SK-N-SH treated with all-trans-retinoic acid at 6 μM for 48 hours (cell line): ENCODE measurements at regions not wholly inside any gene's neighbourhood (a gene's known extent, or its start where the extent isn't known, plus 50 kb on each side); places are given as distances from the start of the nearest gene placed in this dataset.

Source experiments
- ATAC-seq: fragments of 200-7000 bp; cut with Tn5 transposase; 3 replicates; pipeline ENCODE4 v1.9.1; 2020; ENCODE audit warnings: mild to moderate bottlenecking, moderate library complexity
- ARNTL ChIP-seq: fragments of 450-650 bp; formaldehyde crosslinking; IDR thresholded peaks from 2 replicates; pipeline ENCODE4 v1.5.0; 2020; ENCODE audit warnings: low read depth, mild to moderate bottlenecking, moderate library complexity, borderline replicate concordance
- BACH2 ChIP-seq: fragments of 250-450 bp; sonication (Bioruptor Pico); IDR thresholded peaks from 2 replicates; pipeline ENCODE4 v1.9.0; 2021; ENCODE audit warnings: mild to moderate bottlenecking, borderline replicate concordance
- CSDC2 ChIP-seq: fragments of 250-450 bp; sonication (Bioruptor Pico); IDR thresholded peaks from 2 replicates; pipeline ENCODE4 v1.5.0; 2020; ENCODE audit warnings: mild to moderate bottlenecking, moderate library complexity
- CSRNP3 ChIP-seq: fragments of 250-450 bp; sonication (Bioruptor Pico); IDR thresholded peaks from 2 replicates; pipeline ENCODE4 v1.5.1; 2021; ENCODE audit warnings: mild to moderate bottlenecking, moderate library complexity
- ESRRG ChIP-seq: fragments of 250-450 bp; sonication (Bioruptor Pico); IDR thresholded peaks from 2 replicates; pipeline ENCODE4 v1.6.1; 2021; ENCODE audit warnings: mild to moderate bottlenecking
- GLIS3 ChIP-seq: fragments of 250-450 bp; sonication (Bioruptor Pico); IDR thresholded peaks from 2 replicates; pipeline ENCODE4 v1.5.0; 2020; ENCODE audit warnings: mild to moderate bottlenecking, moderate library complexity
- ISL1 ChIP-seq: fragments of 250-450 bp; sonication (Bioruptor Pico); IDR thresholded peaks from 2 replicates; pipeline ENCODE4 v2.1.2; 2022; ENCODE audit warnings: mild to moderate bottlenecking, moderate library complexity
- POU6F1 ChIP-seq: fragments of 250-450 bp; sonication (Bioruptor Pico); IDR thresholded peaks from 2 replicates; pipeline ENCODE4 v1.8.0; 2021; ENCODE audit warnings: low read depth, mild to moderate bottlenecking, moderate library complexity, borderline replicate concordance
- RARB ChIP-seq: fragments of 250-450 bp; sonication (Bioruptor Pico); IDR thresholded peaks from 2 replicates; pipeline ENCODE4 v1.8.0; 2021; ENCODE audit warnings: mild to moderate bottlenecking, moderate library complexity
- SNAI2 ChIP-seq: fragments of 250-450 bp; sonication (Bioruptor Pico); IDR thresholded peaks from 2 replicates; pipeline ENCODE4 v1.5.0; 2020; ENCODE audit warnings: mild to moderate bottlenecking, moderate library complexity
- TCF4 ChIP-seq: fragments of 250-450 bp; sonication (Bioruptor Pico); IDR thresholded peaks from 2 replicates; pipeline ENCODE4 v1.8.0; 2021; ENCODE audit warnings: mild to moderate bottlenecking, moderate library complexity, borderline replicate concordance
- TOX ChIP-seq: fragments of 250-450 bp; sonication (Bioruptor Pico); IDR thresholded peaks from 2 replicates; pipeline ENCODE4 v1.8.0; 2021; ENCODE audit warnings: mild to moderate bottlenecking, moderate library complexity, borderline replicate concordance
- TSHZ2 ChIP-seq: fragments of 250-450 bp; sonication (Bioruptor Pico); IDR thresholded peaks from 2 replicates; pipeline ENCODE4 v1.5.0; 2020; ENCODE audit warnings: mild to moderate bottlenecking, moderate library complexity
- ZC3H10 ChIP-seq: fragments of 250-450 bp; sonication (Bioruptor Pico); IDR thresholded peaks from 2 replicates; pipeline ENCODE4 v1.5.1; 2021; ENCODE audit warnings: mild to moderate bottlenecking, moderate library complexity
- ZFP30 ChIP-seq: fragments of 450-650 bp; formaldehyde crosslinking; IDR thresholded peaks from 2 replicates; pipeline ENCODE4 v1.5.0; 2022; ENCODE audit warnings: mild to moderate bottlenecking, moderate library complexity
- ZNF565 ChIP-seq: fragments of 450-650 bp; formaldehyde crosslinking; conservative IDR thresholded peaks from 2 replicates; pipeline ENCODE4 v1.5.0; 2020; ENCODE audit warnings: low read depth, mild to moderate bottlenecking, moderate library complexity
- ZNF70 ChIP-seq: fragments of 450-650 bp; formaldehyde crosslinking; IDR thresholded peaks from 2 replicates; pipeline ENCODE4 v1.5.0; 2020; ENCODE audit warnings: mild to moderate bottlenecking, moderate library complexity
- ZNF8 ChIP-seq: fragments of 450-650 bp; formaldehyde crosslinking; IDR thresholded peaks from 2 replicates; pipeline ENCODE4 v1.5.0; 2020; ENCODE audit warnings: mild to moderate bottlenecking, moderate library complexity
- TF ChIP-seq, protein P1 (sequence below): fragments of 250-450 bp; sonication (Bioruptor Pico); IDR thresholded peaks from 2 replicates; pipeline ENCODE4 v1.8.0; 2020; ENCODE audit warnings: mild to moderate bottlenecking, moderate library complexity, borderline replicate concordance
- TF ChIP-seq, protein P2 (sequence below): fragments of 250-450 bp; sonication (Bioruptor Pico); IDR thresholded peaks from 2 replicates; pipeline ENCODE4 v1.5.1; 2020; ENCODE audit warnings: low read depth, mild to moderate bottlenecking, moderate library complexity

DNA sequence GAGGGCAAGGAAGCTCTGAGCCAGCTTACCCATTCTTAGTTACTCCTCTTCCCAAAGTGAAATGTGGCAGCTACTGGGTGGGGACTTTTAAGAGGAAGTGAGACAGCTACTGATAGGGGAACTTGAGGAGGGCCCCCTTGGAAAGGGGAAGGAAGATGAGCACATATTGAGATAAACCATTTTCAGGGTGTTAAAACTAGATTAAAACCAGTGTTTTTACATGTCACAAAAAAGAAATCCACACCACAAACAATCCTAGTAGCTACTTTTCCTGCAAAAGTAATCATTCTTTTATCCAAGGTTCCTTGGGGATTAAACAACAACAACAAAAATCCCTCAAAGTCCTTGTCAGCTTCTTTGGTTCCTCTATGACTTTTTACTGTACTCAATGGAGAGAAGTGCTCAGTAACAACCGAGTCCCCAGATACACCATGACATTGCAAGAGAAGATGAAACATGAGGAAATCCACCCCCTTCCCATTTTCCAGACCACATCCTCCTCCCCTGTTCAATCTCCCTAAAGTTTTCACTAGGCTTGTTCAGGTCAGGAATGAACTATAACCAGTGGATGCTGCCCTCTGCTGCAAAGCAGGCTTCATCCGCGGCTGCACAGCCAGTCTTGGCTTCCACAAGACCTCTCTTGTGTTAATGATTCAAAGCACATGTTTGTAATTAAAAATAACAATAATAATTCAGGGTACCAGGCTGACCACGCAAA lies 113.5 kb upstream of the TMEM164 start:
- ATAC-seq = peak; percentile 66
- TF ChIP-seq BACH2 (CRISPR knock-in tag) = no peak

DNA sequence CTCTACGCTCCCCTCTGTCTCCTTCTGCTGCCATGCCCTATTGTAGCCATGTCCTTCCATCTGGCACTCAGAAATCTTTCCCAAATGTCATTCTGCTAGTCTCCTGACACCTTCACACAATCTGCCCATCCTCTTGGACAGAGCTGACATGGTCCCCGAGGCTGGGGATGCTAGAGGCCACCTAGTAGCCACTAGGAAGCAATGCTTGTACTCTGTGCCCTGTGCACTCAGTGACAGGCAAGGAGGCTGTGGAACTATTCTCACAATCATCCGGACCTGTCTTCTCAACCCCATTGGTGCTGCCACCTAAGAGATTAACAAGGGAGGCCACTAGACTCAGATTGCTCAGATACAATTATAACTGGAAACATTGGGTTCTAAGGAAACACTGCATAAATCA lies 112.6 kb upstream of the TMEM164 start:
- no peak for TF ChIP-seq RARB
- TF ChIP-seq ESRRG = no peak
- TF ChIP-seq BACH2 (CRISPR knock-in tag) = no peak
- no peak for TF ChIP-seq SNAI2 (CRISPR knock-in tag)
- no peak for TF ChIP-seq GLIS3 (CRISPR knock-in tag)
- TF ChIP-seq ISL1 = no peak
- no peak for TF ChIP-seq ZNF70 (CRISPR knock-in tag)
- TF ChIP-seq TCF4 (CRISPR knock-in tag) = no peak
- no peak for TF ChIP-seq TOX (CRISPR knock-in tag)
- no peak for TF ChIP-seq CSRNP3 (CRISPR knock-in tag)
- TF ChIP-seq CSDC2 (CRISPR knock-in tag) = no peak
- TF ChIP-seq, protein P1, sequence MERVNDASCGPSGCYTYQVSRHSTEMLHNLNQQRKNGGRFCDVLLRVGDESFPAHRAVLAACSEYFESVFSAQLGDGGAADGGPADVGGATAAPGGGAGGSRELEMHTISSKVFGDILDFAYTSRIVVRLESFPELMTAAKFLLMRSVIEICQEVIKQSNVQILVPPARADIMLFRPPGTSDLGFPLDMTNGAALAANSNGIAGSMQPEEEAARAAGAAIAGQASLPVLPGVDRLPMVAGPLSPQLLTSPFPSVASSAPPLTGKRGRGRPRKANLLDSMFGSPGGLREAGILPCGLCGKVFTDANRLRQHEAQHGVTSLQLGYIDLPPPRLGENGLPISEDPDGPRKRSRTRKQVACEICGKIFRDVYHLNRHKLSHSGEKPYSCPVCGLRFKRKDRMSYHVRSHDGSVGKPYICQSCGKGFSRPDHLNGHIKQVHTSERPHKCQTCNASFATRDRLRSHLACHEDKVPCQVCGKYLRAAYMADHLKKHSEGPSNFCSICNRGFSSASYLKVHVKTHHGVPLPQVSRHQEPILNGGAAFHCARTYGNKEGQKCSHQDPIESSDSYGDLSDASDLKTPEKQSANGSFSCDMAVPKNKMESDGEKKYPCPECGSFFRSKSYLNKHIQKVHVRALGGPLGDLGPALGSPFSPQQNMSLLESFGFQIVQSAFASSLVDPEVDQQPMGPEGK (CRISPR knock-in tag) = no peak
- TF ChIP-seq ARNTL (CRISPR knock-in tag) = no peak
- no peak for TF ChIP-seq POU6F1 (CRISPR knock-in tag)
- no peak for TF ChIP-seq ZFP30 (CRISPR knock-in tag)
- no peak for TF ChIP-seq ZC3H10
- no peak for TF ChIP-seq ZNF565 (CRISPR knock-in tag)
- no peak; the same call in 1 of the 3 replicates for ATAC-seq

- peak; percentile 92 for ATAC-seq
Measured at GRCh38 chrX:109890910-109891502, 111.9 kb upstream of the TMEM164 start.

More at GRCh38 chrX:109890910-109891502, 111.9 kb upstream of the TMEM164 start:
- TF ChIP-seq ISL1 (no peak), TSHZ2 (no peak), ZFP30 (CRISPR knock-in tag) (no peak), CSRNP3 (CRISPR knock-in tag) (no peak), ZNF8 (CRISPR knock-in tag) (no peak), BACH2 (CRISPR knock-in tag) (no peak), ZNF70 (CRISPR knock-in tag) (no peak), TCF4 (CRISPR knock-in tag) (no peak)
- TF ChIP-seq, protein P2, sequence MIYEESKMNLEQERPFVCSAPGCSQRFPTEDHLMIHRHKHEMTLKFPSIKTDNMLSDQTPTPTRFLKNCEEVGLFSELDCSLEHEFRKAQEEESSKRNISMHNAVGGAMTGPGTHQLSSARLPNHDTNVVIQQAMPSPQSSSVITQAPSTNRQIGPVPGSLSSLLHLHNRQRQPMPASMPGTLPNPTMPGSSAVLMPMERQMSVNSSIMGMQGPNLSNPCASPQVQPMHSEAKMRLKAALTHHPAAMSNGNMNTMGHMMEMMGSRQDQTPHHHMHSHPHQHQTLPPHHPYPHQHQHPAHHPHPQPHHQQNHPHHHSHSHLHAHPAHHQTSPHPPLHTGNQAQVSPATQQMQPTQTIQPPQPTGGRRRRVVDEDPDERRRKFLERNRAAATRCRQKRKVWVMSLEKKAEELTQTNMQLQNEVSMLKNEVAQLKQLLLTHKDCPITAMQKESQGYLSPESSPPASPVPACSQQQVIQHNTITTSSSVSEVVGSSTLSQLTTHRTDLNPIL (CRISPR knock-in tag) = no peak
- TF ChIP-seq, protein P1 (CRISPR knock-in tag) = no peak
